OCI-LY1 (cell line): ENCODE measurements at regions not wholly inside any gene's neighbourhood (a gene's known extent, or its start where the extent isn't known, plus 50 kb on each side); places are given as distances from the start of the nearest gene placed in this dataset.

Experiments used
- H2AFZ ChIP-seq: fragments of 200-600 bp; sonication (generic), shearing (Covaris generic); 2 replicates; pipeline ENCODE4 v1.6.0; 2014; ENCODE audit warnings: antibody characterized with exemption, mild to moderate bottlenecking, low read length
- H3F3A ChIP-seq: fragments of 200-600 bp; sonication (generic), shearing (Covaris generic); 2 replicates; pipeline ENCODE4 v1.6.0; 2014; ENCODE audit warnings: mild to moderate bottlenecking, antibody characterized with exemption, low read length, moderate library complexity; ENCODE audit not compliant: insufficient read depth
- H3K27ac ChIP-seq: fragments of 200-600 bp; sonication (generic); 2 replicates; pipeline ENCODE4 v1.5.1; 2014; ENCODE audit warnings: low read length, mixed run types, mild to moderate bottlenecking, low read depth; ENCODE audit not compliant: poor library complexity, severe bottlenecking
- H3K27me3 ChIP-seq: fragments of 200-600 bp; sonication (generic); 2 replicates; pipeline ENCODE4 v1.6.0; 2014; ENCODE audit warnings: antibody characterized with exemption, mild to moderate bottlenecking, low read length, moderate library complexity; ENCODE audit not compliant: insufficient read depth
- H3K36me3 ChIP-seq: fragments of 200-600 bp; sonication (generic); 2 replicates; pipeline ENCODE4 v1.6.1; 2014; ENCODE audit warnings: mild to moderate bottlenecking, antibody characterized with exemption, low read length, moderate library complexity, mixed read lengths; ENCODE audit not compliant: insufficient read depth
- H3K4me1 ChIP-seq: fragments of 200-600 bp; sonication (generic); 2 replicates; pipeline ENCODE4 v1.5.1; 2014; ENCODE audit warnings: mild to moderate bottlenecking, low read length, moderate library complexity; ENCODE audit not compliant: insufficient read depth, severe bottlenecking
- H3K4me2 ChIP-seq: fragments of 200-600 bp; sonication (generic), shearing (Covaris generic); 2 replicates; pipeline ENCODE4 v1.6.1; 2014; ENCODE audit warnings: low read length
- H3K4me3 ChIP-seq: fragments of 200-600 bp; sonication (generic); 2 replicates; pipeline ENCODE4 v1.5.1; 2014; ENCODE audit warnings: low read length, low read depth, mild to moderate bottlenecking, mixed read lengths; ENCODE audit not compliant: poor library complexity, severe bottlenecking
- H3K79me2 ChIP-seq: fragments of 200-600 bp; shearing (Covaris generic); 2 replicates; pipeline ENCODE4 v1.6.1; 2016; ENCODE audit warnings: mixed run types, low read length, mixed read lengths; ENCODE audit not compliant: insufficient read depth
- H3K9ac ChIP-seq: fragments of 200-600 bp; sonication (generic), shearing (Covaris generic); 2 replicates; pipeline ENCODE4 v1.6.1; 2014; ENCODE audit warnings: mild to moderate bottlenecking, low read length, mixed read lengths
- H3K9me2 ChIP-seq: fragments of 200-600 bp; sonication (generic), shearing (Covaris generic); 2 replicates; pipeline ENCODE4 v1.6.1; 2014; ENCODE audit warnings: low read depth, mild to moderate bottlenecking, low read length, mixed read lengths
- H3K9me3 ChIP-seq: fragments of 200-600 bp; shearing (Covaris generic); 2 replicates; pipeline ENCODE4 v1.6.1; 2014; ENCODE audit warnings: low read length, mixed read lengths
- H4K20me1 ChIP-seq: fragments of 200-600 bp; sonication (generic), shearing (Covaris generic); 2 replicates; pipeline ENCODE4 v1.6.0; 2016; ENCODE audit warnings: mild to moderate bottlenecking, low read length; ENCODE audit not compliant: insufficient read depth
- CTCF ChIP-seq: fragments of 200-600 bp; sonication (generic), shearing (Covaris generic); IDR thresholded peaks from 2 replicates; pipeline ENCODE4 v1.5.1; 2017; ENCODE audit warnings: mild to moderate bottlenecking, antibody characterized with exemption, low read length, moderate library complexity, mixed read lengths
- EZH2 ChIP-seq: fragments of 200-600 bp; sonication (generic), shearing (Covaris generic); IDR thresholded peaks from 2 replicates; pipeline ENCODE4 v1.8.0; 2017; ENCODE audit warnings: borderline replicate concordance, mixed run types, mild to moderate bottlenecking, antibody characterized with exemption, low read length, moderate library complexity, mixed read lengths

GRCh38 chr5:36402512-36402906, 100.8 kb upstream of the RANBP3L start:
- Histone ChIP-seq H3K79me2 (no peaks in the 10 kb centered on the region), H3F3A (no peaks in the 10 kb centered on the region), H3K27ac (no peak overlapping the region), H3K9me3 (no peaks in the 10 kb centered on the region), H3K9me2 (no peaks in the 10 kb centered on the region), H3K27me3 (no peaks in the 10 kb centered on the region), H3K36me3 (no peaks in the 10 kb centered on the region), H3K4me3 (no peak overlapping the region), H3K9ac (no peak overlapping the region), H2AFZ (no peak overlapping the region), H4K20me1 (no peaks in the 10 kb centered on the region), H3K4me1 (peaks cover 17% of the 10 kb centered on the region), H3K4me2 (no peak overlapping the region)
- no peak for TF ChIP-seq CTCF
- no peak for TF ChIP-seq EZH2

GRCh38 chr5:36403632-36404311, 102.1 kb upstream of the RANBP3L start:
- H3K4me2 ChIP-seq = no peak overlapping the region; the same call in 1 of the 2 replicates
- no peak overlapping the region for H3K4me3 ChIP-seq
- no peak overlapping the region for H3K27ac ChIP-seq
- H3K79me2 ChIP-seq = no peaks in the 10 kb centered on the region
- peaks cover 17% of the 10 kb centered on the region for H3K4me1 ChIP-seq
- H3F3A ChIP-seq = no peaks in the 10 kb centered on the region
- H3K9me3 ChIP-seq = no peaks in the 10 kb centered on the region
- H2AFZ ChIP-seq = no peak overlapping the region
- H3K9ac ChIP-seq = no peak overlapping the region
- no peak for TF ChIP-seq EZH2
- no peak for TF ChIP-seq CTCF
- H4K20me1 ChIP-seq = no peaks in the 10 kb centered on the region
- H3K36me3 ChIP-seq = no peaks in the 10 kb centered on the region
- H3K27me3 ChIP-seq = no peaks in the 10 kb centered on the region
- no peaks in the 10 kb centered on the region for H3K9me2 ChIP-seq

DNA sequence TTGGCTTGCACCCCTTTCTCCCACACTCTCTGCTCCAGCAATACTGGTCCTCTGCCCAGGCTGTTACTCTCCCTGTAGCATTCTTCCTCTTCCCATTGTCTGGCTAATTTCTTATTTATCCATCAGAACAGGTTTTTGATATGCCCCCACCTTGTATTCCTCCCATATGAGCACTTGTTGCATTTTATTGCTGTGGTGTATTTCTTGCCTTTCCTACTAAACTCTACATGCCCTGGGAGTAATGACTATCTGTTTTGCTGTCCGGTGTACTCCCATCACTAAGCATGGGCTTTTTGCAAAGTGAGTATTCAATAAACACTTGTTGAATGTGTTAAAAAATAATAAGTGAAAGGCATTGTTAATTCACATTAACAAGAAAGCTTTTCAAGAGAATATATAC, 104.3 kb upstream of the RANBP3L start:
- Histone ChIP-seq H3K9me2 (no peaks in the 10 kb centered on the region), H3K27me3 (no peaks in the 10 kb centered on the region), H3K27ac (no peak overlapping the region), H3K9ac (no peak overlapping the region), H4K20me1 (no peaks in the 10 kb centered on the region), H3K4me2 (no peak overlapping the region), H3K79me2 (no peaks in the 10 kb centered on the region), H3K4me3 (no peak overlapping the region), H2AFZ (no peak overlapping the region), H3F3A (no peaks in the 10 kb centered on the region), H3K9me3 (no peaks in the 10 kb centered on the region), H3K36me3 (no peaks in the 10 kb centered on the region), H3K4me1 (peaks cover 17% of the 10 kb centered on the region)
- TF ChIP-seq EZH2 = no peak
- TF ChIP-seq CTCF = no peak
